CD4-positive, CD25-positive, alpha-beta regulatory T cell (primary cell): ENCODE measurements at regions not wholly inside any gene's neighbourhood (a gene's known extent, or its start where the extent isn't known, plus 50 kb on each side); places are given as distances from the start of the nearest gene placed in this dataset.

Experiments used
- ATAC-seq, 2 donors: fragments of 150-1000 bp; cut with Tn5 transposase; one replicate each; pipeline ENCODE4 v1.10.0; 2021; ENCODE audit warnings: low read depth in 2 of 2, moderate number of reproducible peaks in 2 of 2, moderate library complexity in 1 of 2
- DNase-seq, 3 donors: peaks; one replicate each; pipeline versions ENCODE4 v3.0.0 to v3.0.0-alpha.2; 2012 to 2022; ENCODE audit warnings: mixed read lengths in 1 of 3
- H3K27ac ChIP-seq: one replicate; pipeline ENCODE4 v1.7.0; 2013; ENCODE audit warnings: mild to moderate bottlenecking, low read length; ENCODE audit not compliant: insufficient read depth, poor library complexity, severe bottlenecking
- H3K27me3 ChIP-seq: one replicate; pipeline ENCODE4 v1.7.0; 2013; ENCODE audit warnings: low read length; ENCODE audit not compliant: control insufficient read depth, insufficient read depth
- H3K36me3 ChIP-seq: one replicate; pipeline ENCODE4 v1.7.0; 2013; ENCODE audit warnings: mild to moderate bottlenecking, low read length, moderate library complexity; ENCODE audit not compliant: control insufficient read depth, insufficient read depth
- H3K4me1 ChIP-seq: 2 replicates; pipeline ENCODE4 v1.7.0; 2013; ENCODE audit warnings: mild to moderate bottlenecking, low read length; ENCODE audit not compliant: insufficient read depth, control insufficient read depth, poor library complexity, severe bottlenecking
- H3K4me3 ChIP-seq: one replicate; pipeline ENCODE4 v1.7.0; 2013; ENCODE audit warnings: low read depth, mild to moderate bottlenecking, low read length, moderate library complexity
- H3K9me3 ChIP-seq, 2 experiments: 1 replicate in 1 of 2; 2 replicates in 1 of 2; pipeline ENCODE4 v1.7.0; 2013; ENCODE audit warnings: low read length in 2 of 2, mild to moderate bottlenecking in 1 of 2, moderate library complexity in 1 of 2; ENCODE audit not compliant: control insufficient read depth in 2 of 2
- H3K27ac Mint-ChIP-seq, 3 donors: one replicate each; pipeline ENCODE4 v1.8.0; 2020 to 2022; ENCODE audit warnings: mild to moderate bottlenecking in 3 of 3, mixed read lengths in 3 of 3, moderate library complexity in 2 of 3
- H3K27me3 Mint-ChIP-seq: one replicate; pipeline ENCODE4 v1.8.0; 2022; ENCODE audit warnings: mild to moderate bottlenecking, mixed read lengths
- H3K36me3 Mint-ChIP-seq: one replicate; pipeline ENCODE4 v1.8.0; 2020; ENCODE audit warnings: mixed read lengths
- H3K4me1 Mint-ChIP-seq, 4 donors: one replicate each; pipeline ENCODE4 v1.8.0; 2020 to 2022; ENCODE audit warnings: mixed read lengths in 4 of 4, mild to moderate bottlenecking in 1 of 4
- H3K4me3 Mint-ChIP-seq, 4 donors: one replicate each; pipeline ENCODE4 v1.8.0; 2020 to 2022; ENCODE audit warnings: mild to moderate bottlenecking in 4 of 4, mixed read lengths in 4 of 4, moderate library complexity in 3 of 4
- H3K9me3 Mint-ChIP-seq, 7 donors: one replicate each; pipeline ENCODE4 v1.8.0; 2020 to 2022; ENCODE audit warnings: mixed read lengths in 7 of 7, mild to moderate bottlenecking in 3 of 7, moderate library complexity in 2 of 7

DNA sequence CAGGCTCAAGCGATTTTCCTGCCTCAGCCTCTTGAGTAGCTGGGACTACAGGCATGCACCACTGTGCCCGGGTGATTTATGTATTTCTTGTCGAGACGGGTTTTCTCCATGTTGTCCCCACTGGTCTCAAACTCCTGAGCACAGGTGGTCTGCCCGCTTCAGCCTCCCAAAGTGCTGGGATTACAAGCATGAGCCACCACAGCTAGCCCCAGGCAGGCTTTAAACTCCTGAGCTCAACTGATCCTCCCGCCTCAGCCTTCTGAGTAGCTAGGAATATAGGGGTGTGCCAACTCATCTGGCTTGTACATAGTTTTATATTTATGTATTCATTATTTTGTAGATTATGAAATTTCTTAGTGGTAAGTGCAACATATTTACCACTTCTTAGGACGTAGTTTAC, 198.8 kb upstream of the MCTP2 start:
- Histone ChIP-seq H3K36me3 (no peaks in the 10 kb centered on the region), H3K4me3 (no peak overlapping the region), H3K27me3 (no peaks in the 10 kb centered on the region), H3K4me1 (no peaks in the 10 kb centered on the region), H3K9me3 (no peaks in the 10 kb centered on the region), H3K27ac (no peak overlapping the region)
- Mint-ChIP-seq H3K27ac (no peak overlapping the region), H3K9me3 (peaks cover 0 to 4% (median 0%) of the 10 kb centered on the region in 7 donors), H3K27me3 (no peaks in the 10 kb centered on the region), H3K4me1 (no peaks in the 10 kb centered on the region), H3K36me3 (no peaks in the 10 kb centered on the region), H3K4me3 (no peak overlapping the region)
- no peak for DNase-seq
- no peak for ATAC-seq

- H3K36me3 Mint-ChIP-seq: no peaks in the 10 kb centered on the region
- Histone ChIP-seq H3K36me3 (no peaks in the 10 kb centered on the region), H3K4me1 (no peaks in the 10 kb centered on the region), H3K9me3 (no peaks in the 10 kb centered on the region), H3K27ac (no peak overlapping the region), H3K4me3 (no peak overlapping the region), H3K27me3 (no peaks in the 10 kb centered on the region)
- no peak for DNase-seq
- H3K4me3 Mint-ChIP-seq: no peak overlapping the region
- no peaks in the 10 kb centered on the region for H3K27me3 Mint-ChIP-seq
- H3K4me1 Mint-ChIP-seq: no peaks in the 10 kb centered on the region
- peaks cover 0 to 4% (median 0%) of the 10 kb centered on the region in 7 donors for H3K9me3 Mint-ChIP-seq
- no peak for ATAC-seq
- no peak overlapping the region for H3K27ac Mint-ChIP-seq
Measured at GRCh38 chr15:94031072-94031471, 200.3 kb upstream of the MCTP2 start.

- Mint-ChIP-seq H3K36me3 (no peaks in the 10 kb centered on the region), H3K27me3 (no peaks in the 10 kb centered on the region), H3K4me3 (no peak overlapping the region), H3K9me3 (peaks cover 0 to 4% (median 0%) of the 10 kb centered on the region in 7 donors), H3K27ac (no peak overlapping the region), H3K4me1 (no peaks in the 10 kb centered on the region)
- Histone ChIP-seq H3K4me1 (no peaks in the 10 kb centered on the region), H3K27ac (no peak overlapping the region), H3K4me3 (no peak overlapping the region), H3K36me3 (no peaks in the 10 kb centered on the region), H3K9me3 (no peaks in the 10 kb centered on the region), H3K27me3 (no peaks in the 10 kb centered on the region)
- no peak for ATAC-seq
- DNase-seq: no peak
Measured at GRCh38 chr15:94029495-94029894, 201.9 kb upstream of the MCTP2 start.

DNA sequence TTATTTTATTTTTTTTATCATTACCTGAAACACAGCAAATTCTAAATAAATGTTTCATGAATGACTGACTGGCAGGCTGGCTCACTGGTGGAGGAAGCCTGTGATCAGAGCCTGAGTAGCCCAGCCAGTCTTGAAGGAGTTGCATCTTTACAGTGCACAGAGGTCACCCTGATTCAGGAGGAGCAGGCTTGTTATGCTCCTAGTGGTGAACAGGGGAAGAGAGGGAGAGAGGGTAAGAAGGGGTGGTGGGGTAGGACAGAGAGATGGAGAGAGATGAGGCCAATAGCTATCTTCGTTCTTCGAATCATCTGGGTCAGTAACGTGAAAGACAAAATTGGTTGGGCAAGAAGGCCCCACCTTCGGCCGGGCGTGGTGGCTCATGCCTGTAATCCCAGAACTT, 202.6 kb upstream of the MCTP2 start:
- no peak for ATAC-seq
- no peak overlapping the region for H3K27ac ChIP-seq
- no peaks in the 10 kb centered on the region for H3K36me3 Mint-ChIP-seq
- H3K4me3 Mint-ChIP-seq: no peak overlapping the region
- H3K27ac Mint-ChIP-seq: no peak overlapping the region
- DNase-seq: no peak
- no peaks in the 10 kb centered on the region for H3K36me3 ChIP-seq
- peaks cover 0 to 4% (median 0%) of the 10 kb centered on the region in 7 donors for H3K9me3 Mint-ChIP-seq
- H3K4me3 ChIP-seq: no peak overlapping the region
- no peaks in the 10 kb centered on the region for H3K9me3 ChIP-seq
- no peaks in the 10 kb centered on the region for H3K4me1 ChIP-seq
- H3K27me3 ChIP-seq: no peaks in the 10 kb centered on the region
- H3K27me3 Mint-ChIP-seq: no peaks in the 10 kb centered on the region
- no peaks in the 10 kb centered on the region for H3K4me1 Mint-ChIP-seq

DNA sequence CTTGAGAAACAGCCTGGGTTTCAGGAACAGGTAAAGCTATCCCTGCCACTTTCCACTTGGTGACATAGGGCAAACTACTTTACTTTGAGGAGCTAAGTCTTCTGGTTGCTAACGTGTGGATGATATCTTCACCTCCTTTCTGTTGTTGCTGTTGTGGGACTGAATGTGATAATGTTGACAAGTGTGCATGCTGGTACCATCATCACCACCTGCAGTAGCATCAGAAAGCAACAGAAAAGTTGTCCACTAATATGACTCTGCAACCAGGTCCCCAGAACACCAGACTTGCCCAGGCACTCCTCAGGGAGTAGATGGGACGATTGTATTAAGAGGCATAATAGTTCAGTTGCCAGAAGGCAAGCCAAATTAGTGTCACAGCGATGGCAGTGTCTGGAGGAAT, 203.2 kb upstream of the MCTP2 start:
- no peaks in the 10 kb centered on the region for H3K27me3 Mint-ChIP-seq
- Histone ChIP-seq H3K4me1 (no peaks in the 10 kb centered on the region), H3K9me3 (no peaks in the 10 kb centered on the region), H3K36me3 (no peaks in the 10 kb centered on the region), H3K27ac (no peak overlapping the region), H3K4me3 (no peak overlapping the region), H3K27me3 (no peaks in the 10 kb centered on the region)
- no peaks in the 10 kb centered on the region for H3K36me3 Mint-ChIP-seq
- H3K9me3 Mint-ChIP-seq: peaks cover 0 to 2% (median 0%) of the 10 kb centered on the region in 7 donors
- no peak overlapping the region for H3K4me3 Mint-ChIP-seq
- H3K4me1 Mint-ChIP-seq: no peaks in the 10 kb centered on the region
- DNase-seq (no peak), ATAC-seq (no peak)
- no peak overlapping the region for H3K27ac Mint-ChIP-seq

GRCh38 chr15:94027581-94027980, 203.8 kb upstream of the MCTP2 start:
- no peaks in the 10 kb centered on the region for H3K27me3 Mint-ChIP-seq
- no peak overlapping the region for H3K4me3 Mint-ChIP-seq
- ATAC-seq (no peak), DNase-seq (no peak)
- Histone ChIP-seq H3K27ac (no peak overlapping the region), H3K4me1 (no peaks in the 10 kb centered on the region), H3K4me3 (no peak overlapping the region), H3K9me3 (no peaks in the 10 kb centered on the region), H3K36me3 (no peaks in the 10 kb centered on the region), H3K27me3 (no peaks in the 10 kb centered on the region)
- H3K36me3 Mint-ChIP-seq: no peaks in the 10 kb centered on the region
- H3K27ac Mint-ChIP-seq: no peak overlapping the region
- H3K9me3 Mint-ChIP-seq: peaks cover 0 to 2% (median 0%) of the 10 kb centered on the region in 7 donors
- no peaks in the 10 kb centered on the region for H3K4me1 Mint-ChIP-seq

DNA sequence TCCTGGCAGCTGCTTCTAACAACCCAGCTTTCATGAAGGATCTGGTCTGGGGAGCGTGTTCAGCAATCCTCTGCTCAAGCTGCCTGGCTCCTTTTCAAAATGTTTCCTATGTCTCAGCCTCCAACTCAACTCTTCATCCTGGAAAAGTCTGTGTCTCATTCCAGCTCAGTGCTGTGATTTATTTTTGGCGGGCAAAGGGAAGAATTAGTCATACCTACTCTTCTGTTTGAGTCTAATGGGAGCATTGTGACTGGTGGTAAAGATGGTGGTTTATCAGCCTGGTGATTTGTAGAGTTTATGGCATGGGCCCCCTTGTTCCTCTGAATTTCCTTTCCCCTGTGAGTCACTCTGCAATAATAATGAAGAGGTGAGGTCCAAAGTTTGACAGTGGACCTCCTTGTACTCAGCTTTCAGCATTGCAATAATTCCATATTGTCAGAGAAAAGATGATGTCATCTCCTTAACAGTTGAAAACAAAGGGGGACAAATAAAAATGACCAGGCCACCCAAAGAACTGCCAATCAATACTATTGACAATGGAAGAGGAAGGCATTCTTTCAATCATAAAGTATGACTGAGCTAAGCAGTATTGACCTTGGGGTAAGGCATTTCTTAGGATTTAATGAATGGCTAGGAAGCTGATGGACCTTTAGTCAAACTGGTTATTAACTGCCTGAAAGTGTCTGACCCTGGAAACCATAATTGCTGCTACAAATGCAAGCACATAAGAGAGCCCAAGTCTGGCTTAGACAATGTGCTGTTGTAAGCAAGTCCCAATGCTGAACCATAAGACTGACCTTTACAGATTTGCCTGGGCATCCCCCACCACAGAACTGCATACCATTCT, 204.7 kb upstream of the MCTP2 start:
- Mint-ChIP-seq H3K27ac (no peak overlapping the region), H3K36me3 (no peaks in the 10 kb centered on the region), H3K9me3 (peaks cover 0 to 2% (median 0%) of the 10 kb centered on the region in 7 donors), H3K4me1 (no peaks in the 10 kb centered on the region), H3K27me3 (no peaks in the 10 kb centered on the region), H3K4me3 (no peak overlapping the region)
- Histone ChIP-seq H3K4me3 (no peak overlapping the region), H3K4me1 (no peaks in the 10 kb centered on the region), H3K27ac (no peak overlapping the region), H3K9me3 (no peaks in the 10 kb centered on the region), H3K27me3 (no peaks in the 10 kb centered on the region), H3K36me3 (no peaks in the 10 kb centered on the region)
- DNase-seq (no peak), ATAC-seq (no peak)

GRCh38 chr15:94023531-94023930, 207.8 kb upstream of the MCTP2 start:
- H3K27me3 Mint-ChIP-seq: no peaks in the 10 kb centered on the region
- Histone ChIP-seq H3K9me3 (no peaks in the 10 kb centered on the region), H3K36me3 (no peaks in the 10 kb centered on the region), H3K27me3 (no peaks in the 10 kb centered on the region), H3K27ac (no peak overlapping the region), H3K4me1 (no peaks in the 10 kb centered on the region), H3K4me3 (no peak overlapping the region)
- H3K36me3 Mint-ChIP-seq: no peaks in the 10 kb centered on the region
- peak overlapping the region in 1 of 4 donors; percentile 38 for H3K4me3 Mint-ChIP-seq
- ATAC-seq (no peak), DNase-seq (no peak)
- no peaks in the 10 kb centered on the region for H3K4me1 Mint-ChIP-seq
- no peak overlapping the region for H3K27ac Mint-ChIP-seq
- peaks cover 0 to 4% (median 0%) of the 10 kb centered on the region in 7 donors for H3K9me3 Mint-ChIP-seq
